B cell (primary cell): ENCODE measurements at regions not wholly inside any gene's neighbourhood (a gene's known extent, or its start where the extent isn't known, plus 50 kb on each side); places are given as distances from the start of the nearest gene placed in this dataset.

ENCODE experiments used
- ATAC-seq: fragments of 200-7000 bp; cut with Tn5 transposase; one replicate; pipeline ENCODE4 v1.10.0; 2021; ENCODE audit warnings: low read depth, mild to moderate bottlenecking, moderate number of reproducible peaks, moderate library complexity
- CTCF ChIA-PET: fragments of 350-600 bp; sonication (Branson Sonifier 250); formaldehyde crosslinking; loops from one replicate; lab custom pipeline; 2021; ENCODE audit warnings: antibody characterized with exemption, inconsistent platforms; lab: Charles Lee
- POLR2A ChIA-PET: fragments of 350-600 bp; sonication (Branson Sonifier 250); formaldehyde crosslinking; loops from one replicate; lab custom pipeline; 2021; ENCODE audit warnings: antibody characterized with exemption; lab: Charles Lee
- DNase-seq: peaks from one replicate; pipeline ENCODE4 v3.0.0; 2013
- H2AFZ ChIP-seq: 2 replicates; pipeline ENCODE4 v1.6.1; 2012; ENCODE audit warnings: mild to moderate bottlenecking, low read depth, low read length; ENCODE audit not compliant: insufficient read depth, poor library complexity, severe bottlenecking
- H3K27ac ChIP-seq, 2 donors: 1 replicate in 1 of 2; 2 replicates in 1 of 2; pipeline ENCODE4 v1.5.1; 2012 to 2013; ENCODE audit warnings: low read length in 2 of 2, mild to moderate bottlenecking in 2 of 2, moderate library complexity in 1 of 2
- H3K27me3 ChIP-seq, 4 experiments: fragments of 200-600 bp in 1 of 4; sonication (generic) in 1 of 4; replicated peaks in 1 of 4; 1 replicate in 2 of 4; 2 replicates in 2 of 4; pipeline versions ENCODE4 v1.6.1 to v1.7.0; 2013 to 2016; ENCODE audit warnings: low read length in 3 of 4, mild to moderate bottlenecking in 2 of 4, mixed read lengths in 1 of 4, moderate library complexity in 1 of 4; ENCODE audit not compliant: insufficient read depth in 4 of 4, control insufficient read depth in 3 of 4; ENCODE audit errors: control extremely low read depth in 1 of 4
- H3K36me3 ChIP-seq, 2 experiments: replicated peaks in 1 of 2; 1 replicate in 1 of 2; 2 replicates in 1 of 2; pipeline versions ENCODE4 v1.6.1 to v1.7.1; 2013; ENCODE audit warnings: low read length in 1 of 2; ENCODE audit not compliant: insufficient read depth in 2 of 2, control insufficient read depth in 1 of 2; ENCODE audit errors: control extremely low read depth in 1 of 2, extremely low read depth in 1 of 2
- H3K4me1 ChIP-seq, 2 donors: fragments of 200-600 bp in 1 of 2; sonication (generic) in 1 of 2; 1 replicate in 1 of 2; 2 replicates in 1 of 2; pipeline versions ENCODE4 v1.5.1 to v1.6.1; 2013 to 2017; ENCODE audit warnings: low read length in 2 of 2; ENCODE audit not compliant: control insufficient read depth in 2 of 2, insufficient read depth in 2 of 2
- H3K4me2 ChIP-seq: replicated peaks from 2 replicates; pipeline ENCODE3; 2012; ENCODE audit warnings: mild to moderate bottlenecking, low read depth, low read length; ENCODE audit not compliant: poor library complexity, severe bottlenecking
- H3K4me3 ChIP-seq, 5 experiments: fragments of 200-600 bp in 1 of 5; sonication (generic) in 1 of 5; 1 replicate in 3 of 5; 2 replicates in 2 of 5; pipeline versions ENCODE4 v1.5.1 to v1.7.0; 2011 to 2016; ENCODE audit warnings: low read length in 4 of 5, mild to moderate bottlenecking in 4 of 5, low read depth in 2 of 5, control low read depth in 1 of 5, moderate library complexity in 1 of 5; ENCODE audit not compliant: insufficient read depth in 1 of 5; ENCODE audit errors: control extremely low read depth in 1 of 5, extremely low read depth in 1 of 5
- H3K79me2 ChIP-seq: fragments of 200-600 bp; sonication (generic); one replicate; pipeline ENCODE4 v1.6.0; 2016; ENCODE audit warnings: low read length; ENCODE audit not compliant: control insufficient read depth, insufficient read depth
- H3K9ac ChIP-seq: fragments of 200-600 bp; sonication (generic); 2 replicates; pipeline ENCODE4 v1.6.1; 2017; ENCODE audit warnings: mild to moderate bottlenecking, low read length, moderate library complexity
- H3K9me3 ChIP-seq, 3 donors: one replicate each; pipeline versions ENCODE4 v1.6.1 to v1.7.1; 2013; ENCODE audit warnings: low read length in 2 of 3; ENCODE audit not compliant: control insufficient read depth in 2 of 3, insufficient read depth in 1 of 3; ENCODE audit errors: control extremely low read depth in 1 of 3
- H4K20me1 ChIP-seq: 2 replicates; pipeline ENCODE4 v1.6.0; 2012; ENCODE audit warnings: mild to moderate bottlenecking, low read length; ENCODE audit not compliant: insufficient read depth, control insufficient read depth, poor library complexity, severe bottlenecking
- H3K27ac Mint-ChIP-seq: one replicate; pipeline ENCODE4 v1.8.0; 2021; ENCODE audit warnings: mixed read lengths
- H3K27me3 Mint-ChIP-seq: one replicate; pipeline ENCODE4 v1.8.0; 2021; ENCODE audit warnings: mixed read lengths
- H3K4me1 Mint-ChIP-seq: one replicate; pipeline ENCODE4 v1.8.0; 2021; ENCODE audit warnings: mixed read lengths
- H3K4me3 Mint-ChIP-seq: one replicate; pipeline ENCODE4 v1.8.0; 2021; ENCODE audit warnings: mixed read lengths
- H3K9me3 Mint-ChIP-seq: one replicate; pipeline ENCODE4 v1.8.0; 2022; ENCODE audit warnings: mixed read lengths; ENCODE audit not compliant: insufficient read depth
- EZH2 ChIP-seq: IDR thresholded peaks from 2 replicates; pipeline ENCODE4 v1.6.1; 2012; ENCODE audit warnings: borderline replicate concordance, low read depth, mild to moderate bottlenecking, moderate library complexity, low read length; ENCODE audit not compliant: insufficient read depth, poor library complexity, severe bottlenecking
- WGBS: methylation state at CpG from one replicate; pipeline ENCODE4 v1.1.5; 2013; ENCODE audit warnings: missing lambda C conversion rate; ENCODE audit not compliant: insufficient coverage; 5-methylcytosine and 5-hydroxymethylcytosine counted together
- intact Hi-C: fragments of 100-400 bp; cut with micrococcal nuclease; formaldehyde crosslinking; loops from one replicate; pipeline ENCODE4 v1.10.0; 2022
- TF ChIP-seq, protein P1 (sequence below): fragments of 200-600 bp; IDR thresholded peaks from one replicate; pipeline ENCODE4 v1.8.0; 2022; ENCODE audit warnings: antibody characterized with exemption, mild to moderate bottlenecking

DNA sequence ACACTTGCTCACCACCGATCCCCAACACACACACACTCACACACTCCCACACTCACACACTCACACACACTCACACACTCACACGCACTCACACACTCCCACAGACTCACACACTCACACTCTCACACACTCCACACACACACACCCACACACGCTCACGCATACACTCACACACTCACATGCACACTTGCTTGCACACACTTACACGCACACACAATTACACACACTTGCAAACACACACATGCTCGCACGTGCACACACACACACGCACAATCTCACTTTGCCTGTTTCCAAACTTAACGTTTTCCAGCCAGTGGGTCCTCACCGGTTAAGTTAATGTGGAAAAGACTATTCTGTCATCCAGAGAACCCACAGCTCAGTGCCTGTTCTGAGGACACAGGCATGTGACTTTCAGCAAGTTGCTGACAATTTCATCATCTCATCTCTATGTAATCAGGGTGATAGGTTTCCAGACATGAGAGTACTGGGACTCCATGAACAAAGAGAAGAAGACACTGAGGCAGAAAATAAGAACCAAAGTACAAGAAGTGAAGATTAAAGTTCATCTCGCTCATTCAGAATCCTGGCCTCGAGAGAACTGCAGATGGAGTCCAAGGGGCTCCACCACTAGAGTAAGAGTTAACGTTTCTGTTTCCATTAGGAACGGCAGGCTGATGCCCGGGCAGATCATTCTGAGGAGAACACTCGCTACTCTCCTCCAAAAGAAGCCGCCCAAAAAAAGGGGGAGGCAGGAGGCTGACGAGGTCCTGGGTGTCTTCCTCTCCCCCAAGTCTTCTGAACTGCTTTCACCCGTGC is 153.2 kb upstream of the FRG1 start:
- no peak for DNase-seq
- 93% methylated on average over 16 of the region's 19 CpGs for WGBS
- no peak for TF ChIP-seq EZH2
- TF ChIP-seq, protein P1, sequence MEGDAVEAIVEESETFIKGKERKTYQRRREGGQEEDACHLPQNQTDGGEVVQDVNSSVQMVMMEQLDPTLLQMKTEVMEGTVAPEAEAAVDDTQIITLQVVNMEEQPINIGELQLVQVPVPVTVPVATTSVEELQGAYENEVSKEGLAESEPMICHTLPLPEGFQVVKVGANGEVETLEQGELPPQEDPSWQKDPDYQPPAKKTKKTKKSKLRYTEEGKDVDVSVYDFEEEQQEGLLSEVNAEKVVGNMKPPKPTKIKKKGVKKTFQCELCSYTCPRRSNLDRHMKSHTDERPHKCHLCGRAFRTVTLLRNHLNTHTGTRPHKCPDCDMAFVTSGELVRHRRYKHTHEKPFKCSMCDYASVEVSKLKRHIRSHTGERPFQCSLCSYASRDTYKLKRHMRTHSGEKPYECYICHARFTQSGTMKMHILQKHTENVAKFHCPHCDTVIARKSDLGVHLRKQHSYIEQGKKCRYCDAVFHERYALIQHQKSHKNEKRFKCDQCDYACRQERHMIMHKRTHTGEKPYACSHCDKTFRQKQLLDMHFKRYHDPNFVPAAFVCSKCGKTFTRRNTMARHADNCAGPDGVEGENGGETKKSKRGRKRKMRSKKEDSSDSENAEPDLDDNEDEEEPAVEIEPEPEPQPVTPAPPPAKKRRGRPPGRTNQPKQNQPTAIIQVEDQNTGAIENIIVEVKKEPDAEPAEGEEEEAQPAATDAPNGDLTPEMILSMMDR: no peak
- Histone ChIP-seq H3K4me2 (no peak overlapping the region), H3K9ac (no peak overlapping the region), H3K27ac (no peak overlapping the region), H3K79me2 (no peaks in the 10 kb centered on the region), H2AFZ (no peak overlapping the region), H3K4me3 (no peak overlapping the region), H3K4me1 (no peaks in the 10 kb centered on the region), H3K27me3 (no peaks in the 10 kb centered on the region), H4K20me1 (no peaks in the 10 kb centered on the region), H3K36me3 (no peaks in the 10 kb centered on the region), H3K9me3 (no peaks in the 10 kb centered on the region)
- Mint-ChIP-seq H3K27ac (no peak overlapping the region), H3K4me3 (no peak overlapping the region), H3K4me1 (no peaks in the 10 kb centered on the region), H3K27me3 (no peaks in the 10 kb centered on the region), H3K9me3 (peaks cover 5% of the 10 kb centered on the region)
- ATAC-seq: no peak
- CTCF ChIA-PET: no interaction called here
- POLR2A ChIA-PET: no interaction called here
- intact Hi-C loops: no loop called here

DNA sequence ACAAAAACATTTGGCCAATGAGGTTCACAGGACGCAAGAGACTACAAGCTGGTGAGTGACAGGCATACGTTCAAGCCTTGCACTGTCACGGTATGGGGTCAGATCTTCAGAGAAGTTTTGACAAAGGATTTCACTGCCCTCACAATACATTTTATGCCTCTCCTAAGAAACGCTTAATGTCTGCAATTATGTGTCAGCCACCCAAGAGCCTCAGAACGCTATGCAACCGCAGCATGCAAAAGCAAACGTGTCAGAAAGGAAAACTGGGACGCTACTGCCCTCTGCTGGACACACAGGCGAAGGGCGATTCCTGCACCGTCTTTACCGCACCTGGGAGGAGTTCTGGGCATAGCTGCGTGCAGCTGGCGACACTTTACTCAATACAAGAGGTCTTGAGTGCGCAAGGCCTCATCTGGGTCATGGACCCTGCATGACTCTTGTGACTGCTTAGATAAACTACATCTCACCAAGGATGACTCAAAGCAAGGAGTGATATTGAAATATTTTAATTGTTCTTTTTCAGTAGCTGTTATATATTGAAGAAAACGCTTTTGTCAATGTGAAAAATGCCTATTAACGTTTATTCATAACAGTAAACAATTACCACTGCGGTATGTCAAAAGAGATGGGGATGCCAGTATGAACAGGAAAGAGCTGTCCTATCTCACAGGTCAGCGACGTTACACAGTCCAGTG is 147.6 kb upstream of the FRG1 start:
- TF ChIP-seq, protein P1: peak; percentile 59
- no peak for TF ChIP-seq EZH2
- CTCF ChIA-PET: no interaction called here
- POLR2A ChIA-PET: no interaction called here
- Mint-ChIP-seq H3K27me3 (no peaks in the 10 kb centered on the region), H3K4me1 (peaks cover 4% of the 10 kb centered on the region), H3K27ac (no peak overlapping the region), H3K4me3 (no peak overlapping the region), H3K9me3 (no peaks in the 10 kb centered on the region)
- Histone ChIP-seq H3K27me3 (no peaks in the 10 kb centered on the region), H3K79me2 (no peaks in the 10 kb centered on the region), H3K36me3 (no peaks in the 10 kb centered on the region), H3K4me3 (no peak overlapping the region), H3K9ac (no peak overlapping the region), H3K4me2 (no peak overlapping the region), H3K27ac (no peak overlapping the region), H3K9me3 (no peaks in the 10 kb centered on the region), H3K4me1 (no peaks in the 10 kb centered on the region), H4K20me1 (no peaks in the 10 kb centered on the region), H2AFZ (no peak overlapping the region)
- 21% methylated on average over 15 of the region's 20 CpGs for WGBS
- intact Hi-C loops: no loop called here
- DNase-seq (peak; percentile 32), ATAC-seq (no peak)
